Tibial artery (tissue), 4 donors: ENCODE measurements at regions not wholly inside any gene's neighbourhood (a gene's known extent, or its start where the extent isn't known, plus 50 kb on each side); places are given as distances from the start of the nearest gene placed in this dataset.

ENCODE experiments used
- DNase-seq, 2 donors: peaks; one replicate each; pipeline ENCODE4 v3.0.0-alpha.2; 2019
- H3K27ac ChIP-seq, 2 donors: fragments of 200-600 bp; sonication (generic) in 1 of 2; 1 replicate in 1 of 2; 2 replicates in 1 of 2; pipeline ENCODE4 v1.5.1; 2018 to 2019; ENCODE audit warnings: mild to moderate bottlenecking in 1 of 2
- H3K27me3 ChIP-seq, 2 donors: fragments of 200-600 bp; sonication (generic) in 1 of 2; one replicate each; pipeline versions ENCODE4 v1.5.1 to v1.6.0; 2016 to 2019
- H3K36me3 ChIP-seq, 3 donors: fragments of 200-600 bp; sonication (generic) in 2 of 3; one replicate each; pipeline ENCODE4 v1.5.1; 2016 to 2019; ENCODE audit warnings: mild to moderate bottlenecking in 2 of 3
- H3K4me1 ChIP-seq, 4 donors: fragments of 200-600 bp; sonication (generic) in 2 of 4; 1 replicate in 3 of 4; 2 replicates in 1 of 4; pipeline ENCODE4 v1.5.1; 2016 to 2019
- H3K4me3 ChIP-seq, 2 donors: fragments of 200-600 bp; sonication (generic) in 1 of 2; 1 replicate in 1 of 2; 2 replicates in 1 of 2; pipeline ENCODE4 v1.5.1; 2018 to 2019; ENCODE audit warnings: mild to moderate bottlenecking in 2 of 2
- H3K9me3 ChIP-seq, 3 donors: fragments of 200-600 bp; sonication (generic) in 1 of 3; one replicate each; pipeline ENCODE4 v1.5.1; 2016 to 2019
- CTCF ChIP-seq, 2 experiments: fragments of 200-600 bp in 1 of 2; fragments of 450-650 bp in 1 of 2; IDR thresholded peaks; one replicate each; pipeline ENCODE4 v1.5.1; 2017 to 2019; ENCODE audit warnings: antibody characterized with exemption in 2 of 2, mild to moderate bottlenecking in 1 of 2, moderate library complexity in 1 of 2
- intact Hi-C: fragments of 100-400 bp; cut with DNase I; formaldehyde crosslinking; loops from one replicate; pipeline ENCODE4 v1.15.0; 2023; ENCODE audit warnings: low total_unique reads

- no peak for DNase-seq
- intact Hi-C loops = no loop called here
Observed at GRCh38 chr6:6461138-6461537, 127.4 kb upstream of the LY86 start.

DNA sequence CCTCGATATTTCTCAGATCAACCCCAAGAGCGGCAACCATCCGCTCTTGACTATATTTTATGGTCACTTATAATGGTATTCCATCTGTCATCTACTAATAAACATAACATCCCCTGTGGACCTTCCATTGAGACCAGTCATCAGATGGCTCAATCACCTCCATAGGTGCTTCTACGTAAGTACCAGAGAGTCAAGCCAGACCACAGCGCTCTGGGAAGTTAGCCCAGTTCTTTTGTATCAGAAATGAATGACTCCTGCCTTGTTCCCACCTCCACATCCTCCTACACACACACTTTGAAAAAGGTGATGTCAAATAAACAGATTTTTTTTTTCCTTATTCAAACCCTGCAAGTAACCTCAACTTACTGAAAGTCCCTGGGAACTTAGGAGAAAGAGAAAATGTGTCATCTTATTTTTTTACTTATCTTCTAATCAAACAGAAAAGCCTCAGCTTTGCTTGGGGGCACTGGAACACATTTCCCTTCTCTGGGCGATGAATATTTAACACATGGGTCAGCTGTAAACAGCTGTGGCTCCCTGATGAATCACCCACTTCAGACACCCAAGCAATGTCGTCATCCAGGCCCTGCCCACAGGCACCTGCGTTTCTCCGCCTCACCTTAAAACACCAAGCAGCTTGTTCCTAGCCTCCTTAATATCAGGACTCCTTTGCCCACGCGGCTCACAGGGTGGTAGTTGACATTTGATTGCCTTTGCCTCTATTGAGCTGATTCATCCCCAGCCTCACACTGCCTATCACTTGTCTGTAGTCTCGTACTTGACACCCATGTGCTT is 121.4 kb upstream of the LY86 start:
- H3K36me3 ChIP-seq = no peaks in the 10 kb centered on the region
- peaks cover 0 to 26% (median 3%) of the 10 kb centered on the region in 4 donors for H3K4me1 ChIP-seq
- no peaks in the 10 kb centered on the region for H3K27me3 ChIP-seq
- peaks cover 0 to 12% (median 6%) of the 10 kb centered on the region in 3 donors for H3K9me3 ChIP-seq
- no peak for TF ChIP-seq CTCF (IDR thresholded peaks at IDR 0.05)
- no peak overlapping the region for H3K4me3 ChIP-seq
- intact Hi-C loops = no loop called here
- no peak overlapping the region for H3K27ac ChIP-seq
- DNase-seq = no peak

More at GRCh38 chr6:6461138-6461537, 127.4 kb upstream of the LY86 start:
- H3K4me1 ChIP-seq = peaks cover 0 to 42% (median 5%) of the 10 kb centered on the region in 4 donors
- no peaks in the 10 kb centered on the region for H3K9me3 ChIP-seq
- H3K27me3 ChIP-seq = no peaks in the 10 kb centered on the region
- H3K4me3 ChIP-seq = no peak overlapping the region
- H3K27ac ChIP-seq = no peak overlapping the region
- H3K36me3 ChIP-seq = no peaks in the 10 kb centered on the region
- no peak for TF ChIP-seq CTCF (IDR thresholded peaks at IDR 0.05)

DNA sequence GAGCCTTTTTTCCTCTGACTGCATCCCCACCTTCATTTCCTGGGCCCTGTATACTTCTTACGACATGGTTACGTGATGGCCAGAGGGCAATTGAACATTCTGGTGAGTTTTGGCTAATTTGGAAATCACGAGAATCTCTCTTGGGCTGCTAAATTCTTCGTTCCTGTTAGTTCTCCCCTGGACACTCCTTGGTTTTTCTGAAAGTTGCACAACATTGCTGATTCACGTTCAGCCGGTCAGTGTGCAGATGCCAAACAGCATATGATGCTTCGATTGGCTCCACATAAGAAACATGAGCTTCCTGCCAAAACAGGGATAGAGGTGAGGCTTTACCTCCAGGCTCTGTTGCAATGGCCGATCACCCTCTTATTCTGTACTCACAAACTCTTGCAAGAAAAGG is 119.4 kb upstream of the LY86 start:
- DNase-seq = peak in 1 of 2 donors; percentile 41
- Histone ChIP-seq H3K4me3 (no peak overlapping the region), H3K36me3 (no peaks in the 10 kb centered on the region), H3K9me3 (peaks cover 0 to 12% (median 6%) of the 10 kb centered on the region in 3 donors), H3K4me1 (peaks cover 0 to 9% (median 1%) of the 10 kb centered on the region in 4 donors), H3K27ac (no peak overlapping the region), H3K27me3 (no peaks in the 10 kb centered on the region)
- intact Hi-C loops = no loop called here
- TF ChIP-seq CTCF (IDR thresholded peaks at IDR 0.05) = no peak

DNA sequence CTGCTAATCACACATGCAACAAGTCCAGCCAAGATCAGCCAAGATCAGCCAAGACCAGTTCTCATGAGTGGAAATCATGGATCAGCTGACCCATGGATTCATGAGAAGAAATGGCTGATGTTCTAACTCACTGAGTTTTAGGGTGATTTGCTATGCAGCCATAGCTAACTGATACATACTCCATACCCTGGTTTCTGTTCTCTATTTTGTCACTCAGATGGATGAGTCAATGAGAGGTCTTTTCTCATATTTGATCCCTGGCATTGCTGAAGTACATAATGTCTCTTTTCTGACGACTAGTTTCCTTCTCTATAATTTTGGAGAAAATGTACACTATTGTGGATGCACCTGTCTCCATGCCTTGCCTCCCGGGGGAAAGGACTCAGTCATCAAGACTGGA is 118.4 kb upstream of the LY86 start:
- Histone ChIP-seq H3K36me3 (no peaks in the 10 kb centered on the region), H3K4me3 (no peak overlapping the region), H3K27me3 (no peaks in the 10 kb centered on the region), H3K27ac (no peak overlapping the region), H3K9me3 (peaks cover 0 to 12% (median 6%) of the 10 kb centered on the region in 3 donors), H3K4me1 (no peaks in the 10 kb centered on the region)
- intact Hi-C loops = no loop called here
- no peak for DNase-seq
- no peak for TF ChIP-seq CTCF (IDR thresholded peaks at IDR 0.05)

DNA sequence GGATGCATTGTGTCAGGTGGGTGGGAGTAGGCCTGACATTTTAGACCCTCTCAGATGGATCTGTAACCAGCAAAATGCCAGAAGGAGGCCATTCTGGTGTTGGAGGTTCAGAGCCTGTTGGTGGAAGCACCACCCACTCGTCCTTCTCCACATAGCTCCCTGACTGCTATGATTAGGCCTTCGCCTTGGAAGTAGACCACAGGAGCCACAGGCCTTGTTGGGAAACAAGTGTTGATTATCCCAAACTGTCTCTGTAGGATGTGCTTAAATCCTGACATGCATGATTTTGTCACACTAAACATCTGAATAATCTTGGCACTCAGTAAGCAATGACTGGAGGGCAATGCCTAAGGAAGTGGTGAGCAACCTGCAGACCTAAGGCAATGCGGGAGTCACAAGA is 117.2 kb upstream of the LY86 start:
- Histone ChIP-seq H3K27me3 (no peaks in the 10 kb centered on the region), H3K36me3 (no peaks in the 10 kb centered on the region), H3K4me3 (no peak overlapping the region), H3K4me1 (no peaks in the 10 kb centered on the region), H3K27ac (no peak overlapping the region), H3K9me3 (peaks cover 0 to 12% (median 6%) of the 10 kb centered on the region in 3 donors)
- no peak for TF ChIP-seq CTCF (IDR thresholded peaks at IDR 0.05)
- no peak for DNase-seq
- intact Hi-C loops = no loop called here
